ENCODE measurements at regions not wholly inside any gene's neighbourhood (a gene's known extent, or its start where the extent isn't known, plus 50 kb on each side); places are given as distances from the start of the nearest gene placed in this dataset.

DNA sequence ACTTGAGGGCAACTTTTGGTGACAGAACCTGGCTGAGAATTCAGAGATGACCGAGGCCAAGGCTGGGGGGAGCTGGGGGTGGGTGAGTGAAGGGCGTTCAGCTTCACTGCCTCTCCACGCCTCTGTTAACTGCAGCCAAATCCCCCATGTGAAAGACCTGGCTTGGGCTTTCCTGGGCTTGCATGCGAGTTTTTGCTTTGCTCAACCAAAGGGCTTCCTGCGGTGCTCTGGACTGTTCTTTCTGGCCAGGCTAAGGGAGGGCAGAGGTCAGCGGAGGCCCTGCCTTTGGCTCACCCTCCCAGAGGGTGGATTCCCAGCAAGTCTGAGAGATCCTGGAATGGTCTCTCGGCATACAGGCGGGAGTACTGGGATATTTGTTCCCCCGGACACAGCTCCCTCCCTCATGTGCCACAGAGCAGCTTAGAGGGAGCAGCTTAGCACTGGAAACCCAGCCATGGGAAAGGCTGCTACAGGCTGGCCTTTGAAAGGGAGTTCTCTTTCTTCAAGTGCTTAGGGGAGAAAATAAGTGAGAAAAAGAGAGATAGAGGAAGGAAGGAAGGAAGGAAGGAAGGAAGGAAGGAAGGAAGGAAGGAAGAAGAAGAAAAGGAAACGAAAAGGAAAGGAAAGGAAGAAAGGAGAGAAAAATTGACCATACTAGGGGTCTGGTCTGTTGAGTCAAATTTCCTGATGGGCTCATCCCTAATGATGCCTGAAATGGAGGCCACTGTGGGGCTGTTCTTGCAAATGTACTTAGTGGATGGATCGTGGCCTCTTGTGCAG, 158.8 kb downstream of the FGF18 start:
- Histone ChIP-seq H3K27ac (peak overlapping the region in 1 of 21 experiments; percentile 3), H3K4me3 (no peak overlapping the region)

DNA sequence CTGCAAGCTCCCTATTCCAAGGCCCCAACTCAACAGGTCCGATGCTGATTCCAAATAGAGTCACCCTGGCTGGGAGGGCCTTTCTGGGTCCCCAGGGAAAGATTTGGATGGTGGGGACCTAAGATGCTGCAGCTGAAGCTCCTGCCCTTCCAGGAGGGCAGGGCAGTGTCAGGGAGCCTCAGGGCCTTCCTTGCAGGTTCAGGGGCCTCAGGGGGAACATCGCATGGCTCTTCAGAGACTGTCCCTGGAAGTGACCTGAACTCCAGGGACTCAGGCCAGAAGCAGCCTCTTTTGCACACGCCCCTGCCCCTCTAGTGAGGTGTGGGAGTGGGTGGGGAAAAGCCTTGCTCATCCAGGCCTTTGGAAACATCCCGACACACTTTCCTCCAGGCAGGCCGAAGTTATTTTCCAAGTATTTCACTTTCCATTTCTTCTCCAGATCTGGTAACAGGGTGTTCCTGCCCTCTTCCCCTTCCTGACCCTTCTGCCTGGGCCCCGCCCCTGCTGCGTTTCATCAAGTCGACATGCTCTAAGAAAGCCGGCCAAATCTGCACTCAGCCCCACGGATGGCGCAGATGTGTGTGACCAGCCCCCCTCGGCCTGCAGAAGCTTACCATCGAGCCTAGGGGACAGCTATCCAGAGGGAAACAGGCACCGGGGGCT, 159.5 kb downstream of the FGF18 start:
- no peak overlapping the region for H3K27ac ChIP-seq
- H3K4me3 ChIP-seq, result no peak overlapping the region

DNA sequence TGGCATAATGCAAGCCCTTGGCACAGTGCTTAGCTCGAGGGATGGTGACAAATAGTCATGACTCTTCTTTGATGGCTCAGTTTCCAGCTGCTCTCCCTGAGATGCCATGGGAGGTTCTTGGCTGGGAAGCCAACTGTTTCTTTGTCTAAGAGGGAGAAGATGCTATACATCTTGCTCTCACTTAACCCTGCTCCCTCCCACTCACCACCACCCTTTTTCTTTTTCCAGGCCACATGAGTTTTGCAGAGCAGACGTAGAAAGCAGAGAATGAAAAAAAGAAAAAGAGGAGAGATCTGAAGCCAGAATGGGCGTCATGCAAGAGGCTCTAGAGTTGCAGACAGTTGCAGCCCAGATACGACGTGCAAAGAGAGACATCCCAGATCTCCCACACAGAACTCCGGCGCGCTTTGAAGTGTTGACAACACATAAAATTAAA, 160.5 kb downstream of the FGF18 start:
- Histone ChIP-seq H3K27ac (no peak overlapping the region), H3K4me3 (no peak overlapping the region)

DNA sequence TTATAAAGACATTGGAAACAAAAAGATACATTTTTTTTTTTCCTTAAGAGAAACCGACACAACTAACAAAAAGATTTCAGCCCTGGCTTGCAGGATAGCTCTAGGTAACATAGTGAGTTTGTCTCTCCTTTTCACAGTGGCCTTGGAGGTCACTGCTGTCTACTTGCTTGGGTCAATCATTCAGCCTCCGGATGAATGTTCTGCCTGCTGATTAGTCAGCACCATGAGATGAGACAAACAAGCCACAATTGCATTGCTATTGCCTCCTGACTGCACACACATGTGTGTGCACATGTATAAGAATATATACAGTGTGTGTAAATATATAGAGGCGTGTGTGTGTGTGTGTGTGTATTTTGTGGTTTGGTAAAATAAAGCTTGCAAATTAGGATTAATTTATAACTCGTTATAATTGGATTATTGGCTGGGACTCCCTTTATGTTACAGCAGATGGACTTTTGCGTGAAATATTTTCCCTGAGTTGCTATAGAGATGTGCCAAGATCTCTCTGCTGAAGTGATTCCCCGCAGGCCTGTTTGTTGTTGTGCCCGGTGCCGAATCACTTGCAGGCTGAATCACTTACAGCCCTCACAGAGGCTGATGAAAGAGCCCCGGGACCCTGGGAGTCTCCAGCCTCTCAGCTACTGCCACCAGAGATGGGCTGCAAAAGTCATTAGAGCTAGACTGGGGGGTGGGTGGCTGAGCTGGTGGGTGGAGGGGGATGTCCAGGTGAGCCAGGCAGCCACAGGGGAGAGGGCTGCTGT, 161.2 kb downstream of the FGF18 start:
- Histone ChIP-seq H3K4me3 (no peak overlapping the region), H3K27ac (peak overlapping the region in 1 of 21 experiments; percentile 17)

DNA sequence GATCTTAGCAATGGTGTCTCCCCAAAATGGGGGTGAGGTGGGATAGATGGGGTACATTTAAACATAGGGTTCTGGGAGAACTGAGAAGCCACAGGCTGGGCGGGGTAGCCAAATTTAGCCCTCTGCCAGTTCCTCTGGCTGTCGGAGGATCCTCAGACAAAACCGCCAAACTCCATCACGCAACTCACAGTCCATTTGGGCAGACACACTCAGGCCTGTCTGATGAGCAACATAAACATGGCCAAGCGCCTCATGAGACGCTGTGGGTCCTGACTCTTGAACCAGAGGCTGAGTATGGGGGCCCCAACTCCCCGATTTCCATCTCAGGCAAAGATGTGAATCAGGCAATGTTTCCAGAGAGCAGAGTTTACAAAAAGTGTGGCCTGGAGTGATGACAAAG, 162.3 kb downstream of the FGF18 start:
- Histone ChIP-seq H3K27ac (no peak overlapping the region), H3K4me3 (no peak overlapping the region)

DNA sequence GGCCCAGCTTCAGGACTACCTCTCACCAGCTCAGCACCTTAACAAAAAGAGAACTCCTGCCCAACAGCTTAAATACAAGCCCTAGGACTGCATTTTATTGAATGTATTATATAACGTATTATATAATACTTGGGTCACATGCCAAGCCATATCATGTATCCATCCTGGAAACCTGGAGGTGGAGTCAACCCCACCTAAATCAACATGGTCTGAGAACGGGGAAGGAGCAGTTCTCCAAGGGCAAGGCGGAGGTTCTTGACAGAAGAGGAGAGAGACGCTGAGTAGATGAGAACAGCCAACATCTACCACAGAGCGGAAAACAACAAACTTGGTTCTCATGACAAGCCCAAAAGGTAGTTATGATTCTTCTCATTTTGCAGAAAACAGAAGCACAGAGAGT, 163.4 kb downstream of the FGF18 start:
- Histone ChIP-seq H3K4me3 (no peak overlapping the region), H3K27ac (no peak overlapping the region)

DNA sequence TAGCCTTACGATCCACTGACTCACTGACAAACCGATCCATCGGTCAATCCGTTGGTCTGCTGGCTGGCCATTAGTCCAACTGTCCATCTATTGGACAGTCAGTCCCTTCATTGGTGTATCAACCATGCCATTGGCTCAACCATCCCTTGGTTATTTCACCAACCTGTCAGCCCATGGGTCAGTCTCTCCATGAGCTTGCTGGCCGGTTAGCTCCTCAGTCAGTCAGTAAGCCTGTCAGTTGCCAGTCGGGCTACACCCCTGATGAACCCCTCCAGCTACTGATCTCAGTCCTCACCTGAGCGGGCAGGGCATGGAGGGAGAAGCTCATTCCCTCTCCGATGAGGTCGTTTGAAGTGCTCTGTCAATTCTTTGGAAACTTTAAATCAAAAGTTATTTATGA, 166.5 kb downstream of the FGF18 start:
- Histone ChIP-seq H3K4me3 (no peak overlapping the region), H3K27ac (no peak overlapping the region)

DNA sequence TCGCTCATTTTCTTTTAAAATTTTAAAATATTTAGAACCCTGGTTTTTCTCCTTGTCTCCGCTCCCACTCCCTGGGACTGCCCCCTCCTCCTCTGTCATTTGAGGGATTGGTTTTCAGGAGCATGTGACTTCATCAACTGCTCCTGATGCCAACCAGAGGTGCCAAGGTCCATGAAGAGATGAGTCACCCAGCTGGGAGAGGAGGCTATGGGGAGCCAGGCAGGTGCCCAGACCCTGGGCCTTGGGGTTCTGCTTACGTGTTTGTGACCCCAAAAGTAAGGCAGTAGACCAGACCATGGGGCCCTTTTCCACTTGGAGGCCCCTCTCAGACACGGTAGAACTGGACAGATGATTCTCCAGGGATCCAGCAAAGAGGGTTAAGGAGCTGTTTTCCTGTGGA, 167.0 kb downstream of the FGF18 start:
- H3K4me3 ChIP-seq, result no peak overlapping the region
- no peak overlapping the region for H3K27ac ChIP-seq

DNA sequence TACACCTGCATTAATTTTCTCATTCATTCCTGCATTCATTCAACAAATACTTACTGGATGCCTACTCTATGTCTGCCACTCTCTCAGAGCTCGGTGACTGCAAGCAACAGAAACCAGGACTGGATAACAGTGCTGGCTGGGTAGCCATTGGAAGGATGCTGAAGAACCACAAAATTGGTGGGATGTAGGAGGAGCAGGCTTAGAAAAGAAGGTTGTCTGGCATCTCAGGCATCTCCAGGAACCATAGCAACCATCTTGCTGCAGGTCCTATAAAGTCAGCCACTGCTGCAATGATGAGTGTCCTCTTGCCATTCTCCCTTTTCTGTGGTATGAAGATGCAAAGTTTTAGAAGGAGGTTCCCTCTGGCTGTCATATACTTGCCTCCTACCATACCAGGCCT, 168.6 kb downstream of the FGF18 start:
- Histone ChIP-seq H3K4me3 (no peak overlapping the region), H3K27ac (no peak overlapping the region)

DNA sequence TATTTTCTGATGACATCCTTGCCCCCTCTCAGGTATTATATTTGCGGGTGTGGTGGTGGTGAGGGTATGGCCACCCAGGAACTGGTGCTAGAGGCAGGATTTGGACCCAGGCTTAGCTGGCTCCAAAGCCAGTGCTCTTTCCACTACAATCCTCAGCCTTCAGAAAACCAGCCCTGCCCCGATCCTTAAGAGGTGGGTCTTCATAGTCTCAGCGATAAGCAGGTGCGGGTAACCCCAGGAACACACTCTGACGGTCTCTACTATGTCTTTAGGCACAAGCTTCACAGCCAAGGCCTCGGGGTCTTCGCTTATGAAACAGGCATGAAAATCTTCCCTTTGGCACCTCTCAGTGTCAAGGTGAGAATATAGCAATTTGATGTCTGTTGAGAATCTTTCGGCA, 169.3 kb downstream of the FGF18 start:
- Histone ChIP-seq H3K27ac (no peak overlapping the region), H3K4me3 (no peak overlapping the region)

DNA sequence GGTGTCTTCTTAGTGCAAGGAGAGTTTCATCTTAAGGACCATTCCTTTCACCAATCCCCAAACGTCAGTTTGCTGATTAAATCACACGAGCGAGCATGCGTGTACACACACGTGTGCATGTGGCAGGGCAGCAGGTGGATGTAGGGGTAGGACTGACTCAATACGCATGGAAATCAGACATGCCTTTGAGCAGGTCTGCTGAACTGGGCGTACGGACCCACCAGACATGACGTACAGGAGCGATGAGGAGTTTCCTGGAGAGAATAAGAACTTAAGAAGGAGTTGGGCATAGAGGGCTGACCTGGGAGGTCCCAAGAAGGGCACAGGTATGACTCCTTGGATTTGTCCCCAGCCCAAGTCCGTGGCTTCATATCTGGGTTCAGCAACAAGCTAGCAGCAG, 170.0 kb downstream of the FGF18 start:
- Histone ChIP-seq H3K4me3 (no peak overlapping the region), H3K27ac (no peak overlapping the region)

DNA sequence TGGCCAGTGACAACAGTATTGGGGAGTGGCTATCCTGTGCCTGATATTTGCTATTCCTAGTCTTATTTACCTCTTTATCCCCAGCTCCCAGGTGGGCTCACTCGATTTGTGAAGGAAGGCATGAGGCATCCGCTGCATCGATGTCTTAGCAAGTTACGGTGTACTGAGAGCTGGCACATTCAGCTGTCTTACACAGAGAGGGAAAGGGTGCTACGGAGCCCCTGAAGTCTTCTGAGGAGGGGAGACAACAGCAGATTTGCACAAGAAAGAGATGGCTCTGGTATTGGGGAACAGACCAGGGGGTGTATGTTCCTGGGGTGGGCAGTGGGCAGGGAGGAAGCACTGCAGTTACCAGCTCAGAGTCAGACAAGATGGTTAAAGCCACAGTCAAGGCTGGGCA, 172.6 kb downstream of the FGF18 start:
- H3K27ac ChIP-seq, result no peak overlapping the region
- H3K4me3 ChIP-seq, result no peak overlapping the region

DNA sequence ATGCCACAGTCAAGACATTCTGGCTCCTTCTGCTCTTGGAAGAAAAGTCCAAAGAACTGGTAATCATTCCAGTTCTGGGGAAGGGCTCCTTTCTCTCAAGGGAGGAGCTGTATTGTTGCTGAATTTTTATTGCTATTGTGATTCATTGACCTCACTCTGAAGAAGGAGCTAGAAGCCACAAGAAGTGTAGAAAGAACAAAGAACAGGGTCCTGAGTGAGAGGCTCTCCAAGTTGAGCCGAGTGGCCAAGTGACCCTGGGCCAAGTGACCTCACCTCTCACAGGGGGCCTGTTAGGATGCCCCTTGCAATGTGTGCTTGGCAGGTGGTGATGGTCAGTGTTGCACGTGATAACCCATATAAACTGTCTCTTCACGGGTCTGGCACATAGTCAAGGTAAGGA, 173.3 kb downstream of the FGF18 start:
- no peak overlapping the region for H3K27ac ChIP-seq
- H3K4me3 ChIP-seq, result no peak overlapping the region

DNA sequence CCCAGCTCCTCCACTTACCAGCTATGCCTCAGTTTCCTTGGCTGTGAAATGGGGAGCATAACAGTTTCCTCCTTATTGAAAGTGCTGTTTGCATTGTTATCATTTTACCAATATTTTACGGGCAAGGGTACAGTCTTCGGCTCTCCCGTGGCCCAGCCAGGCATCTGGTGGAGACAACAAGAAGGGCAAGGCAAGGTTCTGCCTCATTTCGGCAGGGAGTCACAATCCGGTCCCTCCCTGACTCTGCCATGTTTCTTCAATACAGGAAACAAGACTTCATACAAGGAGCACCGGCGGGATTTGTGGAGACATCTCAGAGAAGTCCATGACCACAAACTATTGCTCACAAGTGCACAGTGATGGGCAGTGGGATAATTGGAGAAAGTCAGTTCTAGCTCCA, 174.0 kb downstream of the FGF18 start:
- Histone ChIP-seq H3K4me3 (no peak overlapping the region), H3K27ac (no peak overlapping the region)

DNA sequence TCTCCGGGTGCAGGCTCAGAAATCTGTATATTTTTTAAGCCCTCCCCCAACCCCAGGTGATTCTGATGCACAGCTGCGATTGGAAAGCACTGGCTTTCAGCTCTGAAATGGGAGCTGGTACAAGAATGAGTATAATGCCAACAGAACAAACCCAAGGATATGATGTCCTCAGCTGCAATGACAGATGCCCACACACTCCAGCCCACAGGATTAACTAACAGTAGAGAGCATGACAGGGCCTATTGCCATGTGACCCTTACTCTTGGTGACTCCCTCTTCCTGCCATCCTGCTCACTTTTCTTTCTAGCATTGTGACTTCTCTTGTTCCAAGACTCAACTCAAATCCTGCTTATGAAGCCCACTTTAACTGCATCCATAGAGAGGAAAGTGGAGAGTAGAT, 174.5 kb downstream of the FGF18 start:
- Histone ChIP-seq H3K4me3 (no peak overlapping the region), H3K27ac (no peak overlapping the region)

DNA sequence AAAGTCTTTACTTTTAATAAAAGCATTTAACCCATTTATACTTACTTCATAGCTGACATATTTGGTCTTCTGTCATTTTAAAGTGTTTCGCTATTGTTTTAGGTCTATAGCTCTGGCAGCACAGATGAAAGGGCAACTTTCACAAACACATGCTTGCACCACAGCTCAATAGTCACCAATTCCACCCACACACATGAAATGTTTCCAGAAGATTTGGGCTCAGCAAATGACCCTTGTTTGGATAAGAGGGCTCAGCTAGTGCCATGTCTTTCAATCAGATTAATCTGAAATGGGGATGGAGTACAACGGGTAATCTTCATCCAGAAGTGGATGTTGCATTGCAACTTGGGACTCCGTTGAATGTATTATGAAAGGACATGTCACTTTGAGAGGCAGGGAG, 176.0 kb downstream of the FGF18 start:
- Histone ChIP-seq H3K27ac (no peak overlapping the region), H3K4me3 (no peak overlapping the region)

DNA sequence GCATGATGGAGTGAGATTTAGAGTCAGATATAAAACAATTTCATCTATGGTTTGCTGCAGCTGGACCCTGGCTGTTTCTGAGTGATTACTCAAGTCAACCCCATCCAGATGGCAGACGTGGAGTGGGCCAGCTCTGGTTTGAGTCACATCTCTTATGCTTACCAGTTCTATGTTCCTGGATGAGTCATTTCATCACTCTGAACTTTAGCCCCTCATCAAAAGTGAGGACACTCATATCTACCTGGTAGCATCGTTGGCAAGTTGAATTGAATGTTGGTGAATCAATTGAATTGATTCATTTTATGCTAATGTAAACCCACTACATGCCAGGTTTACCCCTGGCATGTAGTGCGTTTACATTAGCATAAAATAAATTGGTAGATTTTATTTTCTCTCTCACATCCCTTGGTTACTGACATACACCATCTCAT, 176.4 kb downstream of the FGF18 start:
- Histone ChIP-seq H3K27ac (no peak overlapping the region), H3K4me3 (no peak overlapping the region)

DNA sequence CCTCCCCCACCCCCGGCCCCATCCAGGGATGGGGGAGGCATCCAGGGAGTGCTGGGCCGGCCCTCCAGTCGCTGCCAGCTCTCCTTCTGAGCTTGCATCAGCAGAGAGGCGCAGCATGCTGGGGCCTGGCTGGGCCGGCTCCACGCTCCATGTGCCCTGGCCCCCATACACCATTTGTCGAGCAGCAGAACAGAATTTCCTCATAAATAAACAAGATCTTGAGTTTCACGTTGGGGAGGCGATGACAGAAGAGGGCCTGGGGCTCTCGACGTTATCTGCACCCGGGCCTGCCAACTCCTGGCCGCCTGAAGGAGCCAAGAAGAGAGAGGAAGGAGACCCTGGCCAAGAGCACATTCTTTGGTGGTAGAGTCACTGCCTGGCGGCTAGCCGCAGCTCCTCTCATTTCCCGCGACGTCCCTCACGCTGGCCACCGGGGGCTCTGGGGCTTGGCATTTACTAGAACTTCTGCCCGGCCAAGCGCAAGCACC, 177.0 kb downstream of the FGF18 start:
- no peak overlapping the region for H3K4me3 ChIP-seq
- no peak overlapping the region for H3K27ac ChIP-seq

DNA sequence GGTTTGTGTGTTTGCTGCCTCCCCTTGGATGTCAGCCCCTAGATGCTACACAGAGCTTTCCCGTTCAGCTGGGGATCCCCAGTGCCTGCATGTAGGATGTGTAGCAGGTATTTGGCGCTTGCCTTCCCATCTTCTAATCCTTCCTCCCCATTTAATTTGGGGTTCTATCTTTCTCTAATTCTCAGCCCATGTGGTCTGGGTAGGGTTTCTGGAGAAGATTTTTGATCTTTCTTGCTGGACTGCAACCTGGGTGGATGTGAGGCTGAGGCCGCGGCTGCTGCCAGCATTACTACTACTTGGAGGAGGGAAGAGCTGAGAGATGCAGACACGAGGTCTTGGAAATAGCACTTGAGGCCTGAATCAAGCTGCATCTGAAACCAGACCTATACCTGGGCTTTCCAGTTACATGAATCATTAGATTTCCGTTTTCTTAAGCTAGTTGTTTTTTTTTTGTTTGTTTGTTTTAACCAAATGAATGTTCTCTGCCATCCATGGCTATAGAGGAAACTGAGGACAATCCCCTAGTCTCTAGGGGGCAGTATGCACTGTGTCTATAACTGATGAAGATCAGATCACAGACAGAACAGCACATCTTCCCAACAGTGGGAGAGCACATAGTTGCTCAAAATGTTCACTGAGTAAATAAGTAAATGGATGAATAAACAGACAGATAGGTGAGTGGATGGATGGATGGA, 178.6 kb downstream of the FGF18 start:
- Histone ChIP-seq H3K4me3 (no peak overlapping the region), H3K27ac (no peak overlapping the region)

DNA sequence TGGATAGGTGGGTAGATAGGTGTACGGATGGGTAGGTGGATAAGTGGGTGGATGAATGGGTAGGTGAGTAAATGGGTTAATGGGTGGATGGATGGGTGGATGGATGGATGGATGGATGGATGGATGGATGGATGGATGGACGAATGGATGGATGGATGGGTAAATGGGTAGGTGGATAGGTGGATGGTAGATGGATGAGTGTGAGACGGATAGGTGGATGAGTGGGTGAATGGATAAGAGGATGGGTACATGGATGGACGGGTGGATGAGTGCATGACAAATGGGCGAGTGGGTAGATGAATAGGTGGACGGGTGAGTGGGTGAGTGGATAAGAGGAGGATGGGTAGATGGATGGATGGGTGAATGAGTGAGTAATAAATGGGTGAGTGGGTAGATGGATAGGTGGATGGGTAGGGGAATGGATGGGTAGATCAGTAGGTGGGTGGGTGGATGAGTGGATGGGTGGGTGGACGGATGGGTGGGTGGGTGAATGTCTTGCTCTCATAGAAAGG, 179.2 kb downstream of the FGF18 start:
- Histone ChIP-seq H3K27ac (no peak overlapping the region), H3K4me3 (no peak overlapping the region)
